Kidney (tissue), 13 donors: ENCODE measurements at regions not wholly inside any gene's neighbourhood (a gene's known extent, or its start where the extent isn't known, plus 50 kb on each side); places are given as distances from the start of the nearest gene placed in this dataset.

ENCODE experiments used
- DNase-seq, 5 donors: peaks; one replicate each; pipeline ENCODE4 v3.0.0-alpha.2; 2013 to 2020
- FAIRE-seq: peaks from 2 replicates; lab custom pipeline; 2012; peaks lifted over from hg19 to GRCh38; lab: Jason Lieb, UNC
- H3K27ac ChIP-seq, 2 donors: one replicate each; pipeline ENCODE4 v1.7.0; 2013; ENCODE audit warnings: low read depth in 2 of 2, low read length in 2 of 2, inconsistent platforms in 1 of 2
- H3K27me3 ChIP-seq: one replicate; pipeline ENCODE4 v1.7.1; 2013; ENCODE audit warnings: low read length, inconsistent platforms; ENCODE audit not compliant: control insufficient read depth, insufficient read depth
- H3K36me3 ChIP-seq, 3 donors: one replicate each; pipeline versions ENCODE4 v1.7.0 to v1.7.1; 2013; ENCODE audit warnings: low read length in 3 of 3, control low read depth in 1 of 3, inconsistent platforms in 1 of 3; ENCODE audit not compliant: insufficient read depth in 3 of 3, control insufficient read depth in 2 of 3
- H3K4me1 ChIP-seq, 3 donors: one replicate each; pipeline versions ENCODE4 v1.7.0 to v1.7.1; 2013; ENCODE audit warnings: low read length in 3 of 3, inconsistent platforms in 1 of 3, low read depth in 1 of 3; ENCODE audit not compliant: control insufficient read depth in 2 of 3, insufficient read depth in 2 of 3
- H3K4me3 ChIP-seq, 3 donors: one replicate each; pipeline versions ENCODE4 v1.7.0 to v1.8.1; 2013; ENCODE audit warnings: low read length in 3 of 3, control low read depth in 1 of 3, inconsistent platforms in 1 of 3
- H3K9ac ChIP-seq, 3 donors: one replicate each; pipeline versions ENCODE4 v1.7.0 to v1.7.1; 2013; ENCODE audit warnings: low read length in 3 of 3, control low read depth in 1 of 3, inconsistent platforms in 1 of 3
- H3K9me3 ChIP-seq, 3 donors: one replicate each; pipeline versions ENCODE4 v1.7.0 to v1.7.1; 2013; ENCODE audit warnings: low read length in 3 of 3, control low read depth in 1 of 3, inconsistent platforms in 1 of 3; ENCODE audit not compliant: control insufficient read depth in 2 of 3, insufficient read depth in 1 of 3
- CTCF ChIP-seq: IDR thresholded peaks from 3 replicates; pipeline ENCODE4 v1.5.1; 2012; ENCODE audit warnings: mild to moderate bottlenecking, moderate library complexity, borderline replicate concordance; ENCODE audit not compliant: insufficient read depth; ENCODE audit errors: extremely low read depth
- intact Hi-C: fragments of 100-400 bp; cut with DNase I; formaldehyde crosslinking; loops from one replicate; pipeline ENCODE4 v1.11.1; 2022
- donor health status: control.
- donor health status: control.
- donor health status: control.
- donor health status: control.
- donor health status: control.
- donor health status: DM: yes; HTN: yes; CAD: no.
- donor health status: Normal renal cell carcinoma (clear cell type).

GRCh38 chr10:105925045-105925785 lies 1239.3 kb downstream of the SORCS1 start:
- H3K27me3 ChIP-seq, result no peaks in the 10 kb centered on the region
- intact Hi-C loops, result no loop called here
- H3K4me1 ChIP-seq, result no peaks in the 10 kb centered on the region
- DNase-seq (peak in 1 of 5 donors; percentile 8), FAIRE-seq (no peak)
- no peak overlapping the region for H3K4me3 ChIP-seq
- H3K36me3 ChIP-seq, result no peaks in the 10 kb centered on the region
- no peaks in the 10 kb centered on the region for H3K9me3 ChIP-seq
- no peak overlapping the region for H3K9ac ChIP-seq
- no peak for TF ChIP-seq CTCF
- H3K27ac ChIP-seq, result no peak overlapping the region

GRCh38 chr10:105921348-105921747 lies 1243.2 kb downstream of the SORCS1 start:
- Histone ChIP-seq H3K36me3 (no peaks in the 10 kb centered on the region), H3K27me3 (no peaks in the 10 kb centered on the region), H3K9ac (no peak overlapping the region), H3K27ac (no peak overlapping the region), H3K4me3 (no peak overlapping the region), H3K4me1 (no peaks in the 10 kb centered on the region), H3K9me3 (no peaks in the 10 kb centered on the region)
- intact Hi-C loops, result no loop called here
- FAIRE-seq (no peak), DNase-seq (no peak)
- no peak for TF ChIP-seq CTCF

GRCh38 chr10:105914432-105914831 lies 1250.1 kb downstream of the SORCS1 start:
- intact Hi-C loops, result no loop called here

More at GRCh38 chr10:105914432-105914831, 1250.1 kb downstream of the SORCS1 start:
- H3K36me3 ChIP-seq, result no peaks in the 10 kb centered on the region
- H3K4me3 ChIP-seq, result no peak overlapping the region
- H3K27me3 ChIP-seq, result no peaks in the 10 kb centered on the region
- H3K9ac ChIP-seq, result no peak overlapping the region
- no peaks in the 10 kb centered on the region for H3K9me3 ChIP-seq
- FAIRE-seq (no peak), DNase-seq (no peak)
- TF ChIP-seq CTCF, result no peak
- H3K4me1 ChIP-seq, result no peaks in the 10 kb centered on the region
- no peak overlapping the region for H3K27ac ChIP-seq
